GM23248 (cell line): ENCODE measurements at regions not wholly inside any gene's neighbourhood (a gene's known extent, or its start where the extent isn't known, plus 50 kb on each side); places are given as distances from the start of the nearest gene placed in this dataset.
A peak's percentile ranks its signal among the peaks of the same experiment; 100 is the strongest.

Experiments used
- DNase-seq: peaks from one replicate; pipeline ENCODE4 v3.0.0-alpha.2; 2015
- H2AFZ ChIP-seq: fragments of 200-600 bp; sonication (generic); 2 replicates; pipeline ENCODE4 v1.6.1; 2016; ENCODE audit warnings: antibody characterized with exemption
- H3F3A ChIP-seq: fragments of 200-600 bp; sonication (generic); 2 replicates; pipeline ENCODE4 v1.6.1; 2016; ENCODE audit warnings: mild to moderate bottlenecking, antibody characterized with exemption, mixed run types; ENCODE audit not compliant: insufficient read depth
- H3K27ac ChIP-seq: fragments of 200-600 bp; sonication (generic); 2 replicates; pipeline ENCODE4 v1.5.1; 2016; ENCODE audit warnings: mild to moderate bottlenecking
- H3K27me3 ChIP-seq: fragments of 200-600 bp; sonication (generic); replicated peaks from 2 replicates; pipeline ENCODE4 v1.6.1; 2016; ENCODE audit warnings: mild to moderate bottlenecking; ENCODE audit not compliant: insufficient read depth
- H3K36me3 ChIP-seq: fragments of 200-600 bp; sonication (generic); 2 replicates; pipeline ENCODE4 v1.6.1; 2016; ENCODE audit warnings: low read depth, mild to moderate bottlenecking
- H3K4me1 ChIP-seq: fragments of 200-600 bp; sonication (generic); 2 replicates; pipeline ENCODE4 v1.6.1; 2016; ENCODE audit warnings: mild to moderate bottlenecking; ENCODE audit not compliant: insufficient read depth
- H3K4me2 ChIP-seq: fragments of 200-600 bp; sonication (generic); one replicate; pipeline ENCODE4 v1.6.1; 2016; ENCODE audit warnings: mild to moderate bottlenecking; ENCODE audit not compliant: unreplicated experiment
- H3K4me3 ChIP-seq: fragments of 200-600 bp; sonication (generic); 2 replicates; pipeline ENCODE4 v1.5.1; 2016; ENCODE audit warnings: mild to moderate bottlenecking
- H3K79me2 ChIP-seq: fragments of 200-600 bp; sonication (generic); 2 replicates; pipeline ENCODE4 v1.6.1; 2016; ENCODE audit warnings: mild to moderate bottlenecking; ENCODE audit not compliant: insufficient read depth
- H3K9ac ChIP-seq: fragments of 200-600 bp; sonication (generic); 2 replicates; pipeline ENCODE4 v1.6.1; 2016; ENCODE audit warnings: mild to moderate bottlenecking
- H3K9me2 ChIP-seq: fragments of 200-600 bp; sonication (generic); 2 replicates; pipeline ENCODE4 v1.6.1; 2016; ENCODE audit warnings: mixed run types, mild to moderate bottlenecking, moderate library complexity; ENCODE audit not compliant: insufficient read depth
- H3K9me3 ChIP-seq: fragments of 200-600 bp; sonication (generic); one replicate; pipeline ENCODE4 v1.6.1; 2017; ENCODE audit warnings: low read depth
- H4K20me1 ChIP-seq: fragments of 200-600 bp; sonication (generic); 2 replicates; pipeline ENCODE4 v1.6.0; 2016; ENCODE audit not compliant: insufficient read depth
- EZH2 ChIP-seq: fragments of 200-600 bp; sonication (generic); IDR thresholded peaks from 2 replicates; pipeline ENCODE4 v1.6.1; 2018; ENCODE audit warnings: antibody characterized with exemption, mild to moderate bottlenecking; ENCODE audit not compliant: insufficient read depth, poor library complexity, severe bottlenecking
- EZH2phosphoT487 ChIP-seq: fragments of 200-600 bp; sonication (generic); IDR thresholded peaks from 2 replicates; pipeline ENCODE4 v1.6.1; 2018; ENCODE audit warnings: antibody characterized with exemption, moderate library complexity, mild to moderate bottlenecking, low read depth; ENCODE audit not compliant: insufficient read depth
- WGBS, 2 experiments: methylation state at CpG; one replicate each; pipeline ENCODE4 v1.1.6; 2015 to 2017; ENCODE audit warnings: low lambda C conversion rate in 2 of 2, low coverage in 1 of 2; ENCODE audit errors: missing lambda C conversion rate in 2 of 2; 5-methylcytosine and 5-hydroxymethylcytosine counted together
- in situ Hi-C: fragments of 300-500 bp; cut with MboI; formaldehyde crosslinking; loops from 2 replicates; pipeline ENCODE4 v1.15.0; 2020

- Histone ChIP-seq H3K36me3 (no peaks in the 10 kb centered on the region), H4K20me1 (no peaks in the 10 kb centered on the region), H3K79me2 (no peaks in the 10 kb centered on the region), H2AFZ (no peak overlapping the region), H3K27me3 (no peaks in the 10 kb centered on the region), H3K4me1 (peaks cover 14% of the 10 kb centered on the region), H3K4me2 (no peak overlapping the region), H3F3A (peaks cover 8% of the 10 kb centered on the region; the same call in 1 of the 2 replicates), H3K9ac (no peak overlapping the region), H3K27ac (peak overlapping the region; percentile 73; the same call in 1 of the 2 replicates), H3K9me3 (no peaks in the 10 kb centered on the region), H3K9me2 (no peaks in the 10 kb centered on the region), H3K4me3 (no peak overlapping the region)
- no peak for TF ChIP-seq EZH2phosphoT487
- TF ChIP-seq EZH2: no peak
- WGBS, 2 experiments: 8 to 14% methylated on average over 1 of the region's 1 CpG
- peak; percentile 20 for DNase-seq
- in situ Hi-C loops: no loop called here
These were observed 112.9 kb upstream of the PDE7B start for GRCh38 chr6:135738636-135739035.

GRCh38 chr6:135739288-135739687 lies 112.2 kb upstream of the PDE7B start:
- WGBS, 2 experiments: 39 to 40% methylated on average over 7 of the region's 7 CpGs
- H3K9me3 ChIP-seq: no peaks in the 10 kb centered on the region
- 0 out of 2 replicates have a peak overlapping the region, but pooled peaks have one; percentile 1 for H3K4me3 ChIP-seq
- peak overlapping the region; percentile 9 for H2AFZ ChIP-seq
- DNase-seq: peak; percentile 86
- peaks cover 8% of the 10 kb centered on the region; the same call in 1 of the 2 replicates for H3F3A ChIP-seq
- H3K27ac ChIP-seq: peak overlapping the region; percentile 73
- in situ Hi-C loops: no loop called here
- no peaks in the 10 kb centered on the region for H3K27me3 ChIP-seq
- peaks cover 14% of the 10 kb centered on the region for H3K4me1 ChIP-seq
- no peaks in the 10 kb centered on the region for H3K9me2 ChIP-seq
- no peaks in the 10 kb centered on the region for H4K20me1 ChIP-seq
- peak overlapping the region; percentile 26; the same call in 1 of the 2 replicates for H3K9ac ChIP-seq
- no peaks in the 10 kb centered on the region for H3K79me2 ChIP-seq
- peak overlapping the region; percentile 19 for H3K4me2 ChIP-seq
- no peak for TF ChIP-seq EZH2
- H3K36me3 ChIP-seq: no peaks in the 10 kb centered on the region

GRCh38 chr6:135740580-135740979 lies 110.9 kb upstream of the PDE7B start:
- Histone ChIP-seq H2AFZ (no peak overlapping the region; the same call in 1 of the 2 replicates), H4K20me1 (no peaks in the 10 kb centered on the region), H3K4me3 (no peak overlapping the region), H3K79me2 (no peaks in the 10 kb centered on the region), H3K36me3 (no peaks in the 10 kb centered on the region), H3K9me3 (no peaks in the 10 kb centered on the region), H3K27ac (no peak overlapping the region), H3F3A (peaks cover 8% of the 10 kb centered on the region; the same call in 1 of the 2 replicates), H3K4me1 (peaks cover 14% of the 10 kb centered on the region), H3K4me2 (no peak overlapping the region), H3K9me2 (no peaks in the 10 kb centered on the region), H3K9ac (no peak overlapping the region), H3K27me3 (no peaks in the 10 kb centered on the region)
- in situ Hi-C loops: no loop called here
- TF ChIP-seq EZH2phosphoT487 (no peak), EZH2 (no peak)
- 41 to 46% methylated on average over 1 of the region's 1 CpG for WGBS, 2 experiments
- no peak for DNase-seq

- H3K27me3 ChIP-seq: no peaks in the 10 kb centered on the region
- H3K4me2 ChIP-seq: no peak overlapping the region
- no peaks in the 10 kb centered on the region for H3K9me3 ChIP-seq
- no peaks in the 10 kb centered on the region for H3K9me2 ChIP-seq
- H3K79me2 ChIP-seq: no peaks in the 10 kb centered on the region
- WGBS, 2 experiments: 89 to 91% methylated on average over 5 of the region's 5 CpGs
- no peak overlapping the region for H2AFZ ChIP-seq
- H3K36me3 ChIP-seq: no peaks in the 10 kb centered on the region
- DNase-seq: no peak
- in situ Hi-C loops: no loop called here
- peaks cover 7% of the 10 kb centered on the region; the same call in 1 of the 2 replicates for H3F3A ChIP-seq
- H3K4me1 ChIP-seq: peaks cover 14% of the 10 kb centered on the region
- no peaks in the 10 kb centered on the region for H4K20me1 ChIP-seq
- TF ChIP-seq EZH2phosphoT487: no peak
- TF ChIP-seq EZH2: no peak
- no peak overlapping the region for H3K4me3 ChIP-seq
- no peak overlapping the region for H3K27ac ChIP-seq
- no peak overlapping the region for H3K9ac ChIP-seq
These were observed 108.0 kb upstream of the PDE7B start for GRCh38 chr6:135743476-135743875.

GRCh38 chr6:135748189-135748588 lies 103.3 kb upstream of the PDE7B start:
- H3K79me2 ChIP-seq: no peaks in the 10 kb centered on the region
- no peaks in the 10 kb centered on the region for H4K20me1 ChIP-seq
- TF ChIP-seq EZH2phosphoT487 (no peak), EZH2 (no peak)
- no peaks in the 10 kb centered on the region for H3F3A ChIP-seq
- no peak overlapping the region for H3K4me3 ChIP-seq
- no peaks in the 10 kb centered on the region for H3K9me2 ChIP-seq
- H2AFZ ChIP-seq: no peak overlapping the region
- no peaks in the 10 kb centered on the region for H3K9me3 ChIP-seq
- no peaks in the 10 kb centered on the region for H3K4me1 ChIP-seq
- H3K9ac ChIP-seq: no peak overlapping the region
- in situ Hi-C loops: no loop called here
- WGBS, 2 experiments: 62 to 72% methylated on average over 3 of the region's 3 CpGs
- no peak overlapping the region for H3K27ac ChIP-seq
- H3K36me3 ChIP-seq: no peaks in the 10 kb centered on the region
- H3K27me3 ChIP-seq: no peaks in the 10 kb centered on the region
- H3K4me2 ChIP-seq: no peak overlapping the region
- DNase-seq: no peak
